ENCODE measurements at regions not wholly inside any gene's neighbourhood (a gene's known extent, or its start where the extent isn't known, plus 50 kb on each side); places are given as distances from the start of the nearest gene placed in this dataset.

DNA sequence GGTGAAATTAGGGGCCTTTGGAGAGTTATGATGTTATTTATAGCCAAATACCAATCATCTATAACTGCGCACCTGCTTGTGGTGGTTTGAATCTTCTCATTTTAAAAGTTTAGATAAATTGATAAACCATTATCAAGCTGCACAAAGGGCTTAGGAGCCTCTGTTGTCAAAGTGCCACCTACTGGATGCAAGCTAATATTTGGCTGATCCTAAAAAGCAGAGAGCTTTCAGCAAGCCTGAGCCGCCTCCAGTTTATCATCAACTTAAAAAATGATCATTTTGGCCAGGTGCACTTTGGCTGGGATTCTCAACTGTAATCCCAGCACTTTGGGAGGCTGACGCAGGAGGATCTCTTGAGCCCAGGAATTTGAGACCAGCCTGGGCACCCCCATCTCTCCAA, 58.5 kb upstream of the ATXN1 start:
- peaks cover 15% of the 10 kb centered on the region for H3K4me1 ChIP-seq (ENCODE audit: control insufficient read depth, extremely low read depth, insufficient read depth, low read length)
- H3K9me1 ChIP-seq (ENCODE audit: control insufficient read depth, extremely low read depth, insufficient read depth, low read length), result no peaks in the 10 kb centered on the region
- H2AFZ ChIP-seq (ENCODE audit: control insufficient read depth, low read length), result no peak overlapping the region
- no peaks in the 10 kb centered on the region for H3K27me3 ChIP-seq (ENCODE audit: control insufficient read depth, extremely low read depth, insufficient read depth, low read length)
- DNase-seq (ENCODE audit: low read depth, low spot score), result no peak
- FAIRE-seq, result no peak
- no peaks in the 10 kb centered on the region for H4K20me1 ChIP-seq (ENCODE audit: control insufficient read depth, extremely low read depth, insufficient read depth, low read length)
- no peak overlapping the region for H3K4me2 ChIP-seq (ENCODE audit: control insufficient read depth, extremely low read depth, insufficient read depth, low read depth, low read length)
- no peak overlapping the region for H3K27ac ChIP-seq (ENCODE audit: control insufficient read depth, insufficient read depth, low read length)
- no peaks in the 10 kb centered on the region for H3K36me3 ChIP-seq (ENCODE audit: control insufficient read depth in 2 of 2, extremely low read depth in 1 of 2, insufficient read depth in 2 of 2, low read length in 2 of 2)
- H3K4me3 ChIP-seq (ENCODE audit: control insufficient read depth in 2 of 3, extremely low read depth in 1 of 3, insufficient read depth in 2 of 3, low read depth in 1 of 3, low read length in 3 of 3), result no peak overlapping the region
- no peaks in the 10 kb centered on the region for H3K79me2 ChIP-seq (ENCODE audit: control insufficient read depth, insufficient read depth, low read length)
- H3K9me3 ChIP-seq (ENCODE audit: control insufficient read depth, low read depth, low read length), result no peaks in the 10 kb centered on the region
- dilution Hi-C loops (cut with MboI; ENCODE audit: extremely low pct_ligation_motif_present, low sequenced_read_pairs), result no loop called here
- no peak for TF ChIP-seq EZH2 (IDR thresholded peaks at IDR 0.05; ENCODE audit: low read length)
- TF ChIP-seq, protein P1, sequence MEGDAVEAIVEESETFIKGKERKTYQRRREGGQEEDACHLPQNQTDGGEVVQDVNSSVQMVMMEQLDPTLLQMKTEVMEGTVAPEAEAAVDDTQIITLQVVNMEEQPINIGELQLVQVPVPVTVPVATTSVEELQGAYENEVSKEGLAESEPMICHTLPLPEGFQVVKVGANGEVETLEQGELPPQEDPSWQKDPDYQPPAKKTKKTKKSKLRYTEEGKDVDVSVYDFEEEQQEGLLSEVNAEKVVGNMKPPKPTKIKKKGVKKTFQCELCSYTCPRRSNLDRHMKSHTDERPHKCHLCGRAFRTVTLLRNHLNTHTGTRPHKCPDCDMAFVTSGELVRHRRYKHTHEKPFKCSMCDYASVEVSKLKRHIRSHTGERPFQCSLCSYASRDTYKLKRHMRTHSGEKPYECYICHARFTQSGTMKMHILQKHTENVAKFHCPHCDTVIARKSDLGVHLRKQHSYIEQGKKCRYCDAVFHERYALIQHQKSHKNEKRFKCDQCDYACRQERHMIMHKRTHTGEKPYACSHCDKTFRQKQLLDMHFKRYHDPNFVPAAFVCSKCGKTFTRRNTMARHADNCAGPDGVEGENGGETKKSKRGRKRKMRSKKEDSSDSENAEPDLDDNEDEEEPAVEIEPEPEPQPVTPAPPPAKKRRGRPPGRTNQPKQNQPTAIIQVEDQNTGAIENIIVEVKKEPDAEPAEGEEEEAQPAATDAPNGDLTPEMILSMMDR (optimal IDR thresholded peaks at IDR 0.05 in 1 of 3, IDR thresholded peaks at IDR 0.05 in 1 of 3, conservative IDR thresholded peaks at IDR 0.05 in 1 of 3; ENCODE audit: extremely low read depth in 1 of 3, insufficient read depth in 2 of 3, low read length in 3 of 3), result peak in 2 of 3 experiments; percentile 40 to 48
- H3K9ac ChIP-seq (ENCODE audit: control insufficient read depth, extremely low read depth, insufficient read depth, low read length), result no peak overlapping the region

DNA sequence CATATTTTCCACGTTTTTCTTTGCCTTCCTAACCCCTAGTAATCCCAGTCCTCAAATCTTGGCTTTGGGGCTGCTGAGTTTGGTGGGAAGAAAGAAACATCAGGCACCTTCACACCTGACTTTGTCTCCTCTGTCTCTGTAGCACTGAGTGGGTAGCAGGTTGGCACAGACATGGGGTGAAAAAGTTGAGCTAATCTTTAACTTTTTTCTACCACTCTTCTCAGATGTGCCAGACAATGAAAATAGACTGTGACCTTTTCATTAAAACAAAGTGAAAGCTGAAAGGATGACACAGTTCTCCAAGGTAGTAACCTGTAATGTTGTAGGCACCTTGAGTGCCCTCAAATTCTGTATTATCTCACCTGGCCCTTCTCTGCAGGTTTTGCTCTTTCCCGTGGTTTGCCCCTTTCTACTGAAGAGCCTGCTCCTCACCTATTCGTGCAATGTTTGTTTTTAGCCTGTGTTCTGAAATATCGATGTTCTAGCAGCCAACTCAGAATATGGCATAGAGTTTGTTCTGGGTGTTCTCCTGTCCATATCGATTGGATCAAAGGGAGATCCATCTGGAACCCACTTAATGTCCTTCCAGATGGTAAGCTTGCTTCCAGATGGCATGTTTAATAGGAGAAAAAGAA, 57.8 kb upstream of the ATXN1 start:
- Histone ChIP-seq H3K27ac (ENCODE audit: control insufficient read depth, insufficient read depth, low read length) (no peak overlapping the region), H3K27me3 (ENCODE audit: control insufficient read depth, extremely low read depth, insufficient read depth, low read length) (no peaks in the 10 kb centered on the region), H3K4me2 (ENCODE audit: control insufficient read depth, extremely low read depth, insufficient read depth, low read depth, low read length) (no peak overlapping the region), H3K9ac (ENCODE audit: control insufficient read depth, extremely low read depth, insufficient read depth, low read length) (no peak overlapping the region), H4K20me1 (ENCODE audit: control insufficient read depth, extremely low read depth, insufficient read depth, low read length) (no peaks in the 10 kb centered on the region), H3K9me3 (ENCODE audit: control insufficient read depth, low read depth, low read length) (no peaks in the 10 kb centered on the region), H3K9me1 (ENCODE audit: control insufficient read depth, extremely low read depth, insufficient read depth, low read length) (no peaks in the 10 kb centered on the region), H2AFZ (ENCODE audit: control insufficient read depth, low read length) (no peak overlapping the region), H3K4me1 (ENCODE audit: control insufficient read depth, extremely low read depth, insufficient read depth, low read length) (peaks cover 15% of the 10 kb centered on the region), H3K79me2 (ENCODE audit: control insufficient read depth, insufficient read depth, low read length) (no peaks in the 10 kb centered on the region), H3K36me3 (ENCODE audit: control insufficient read depth in 2 of 2, extremely low read depth in 1 of 2, insufficient read depth in 2 of 2, low read length in 2 of 2) (no peaks in the 10 kb centered on the region), H3K4me3 (ENCODE audit: control insufficient read depth in 2 of 3, extremely low read depth in 1 of 3, insufficient read depth in 2 of 3, low read depth in 1 of 3, low read length in 3 of 3) (no peak overlapping the region)
- FAIRE-seq (no peak), DNase-seq (ENCODE audit: low read depth, low spot score) (no peak)
- TF ChIP-seq EZH2 (IDR thresholded peaks at IDR 0.05; ENCODE audit: low read length), result no peak
- TF ChIP-seq, protein P1 (optimal IDR thresholded peaks at IDR 0.05 in 1 of 3, IDR thresholded peaks at IDR 0.05 in 1 of 3, conservative IDR thresholded peaks at IDR 0.05 in 1 of 3; ENCODE audit: extremely low read depth in 1 of 3, insufficient read depth in 2 of 3, low read length in 3 of 3), result no peak
- dilution Hi-C loops (cut with MboI; ENCODE audit: extremely low pct_ligation_motif_present, low sequenced_read_pairs), result no loop called here
